GM12878 (cell line): ENCODE measurements at regions not wholly inside any gene's neighbourhood (a gene's known extent, or its start where the extent isn't known, plus 50 kb on each side); places are given as distances from the start of the nearest gene placed in this dataset.
"Not testable (repeated sequence)": the region's sequence is repeated elsewhere in the genome, so short reads cannot be mapped to it uniquely, and the experiment has no call there.

Source experiments
- ATAC-seq: fragments of 200-7000 bp; cut with Tn5 transposase; 3 replicates; pipeline ENCODE4 v1.9.1; 2020; ENCODE audit warnings: mild to moderate bottlenecking, moderate library complexity
- BruUV-seq: library from RNA; stranded (reverse); fragments of 400-500 nt; replicated peaks from 2 replicates; lab custom pipeline; 2021; lab: Mats Ljungman, UMichigan
- CTCF ChIA-PET: fragments of 300-600 bp; sonication (Branson Sonifier 250); formaldehyde crosslinking; extraction: SDS; loops from one replicate; lab custom pipeline; 2021; ENCODE audit warnings: inconsistent platforms; lab: Yijun Ruan, JAX
- POLR2A ChIA-PET: fragments of 350-600 bp; formaldehyde crosslinking; extraction: SDS; loops from one replicate; lab custom pipeline; 2021; ENCODE audit warnings: inconsistent platforms; lab: Charles Lee
- RAD21 ChIA-PET: fragments of 300-600 bp; sonication (Branson Sonifier 250); formaldehyde crosslinking; loops from one replicate; lab custom pipeline; 2023; ENCODE audit warnings: antibody characterized with exemption; ENCODE audit not compliant: unreplicated experiment; lab: Charles Lee
- SMC1A ChIA-PET: fragments of 300-600 bp; sonication (Branson Sonifier 250); formaldehyde crosslinking; loops from one replicate; lab custom pipeline; 2023; ENCODE audit not compliant: unreplicated experiment, uncharacterized antibody; lab: Charles Lee
- DNase-seq: peaks from one replicate; pipeline ENCODE4 v3.0.0-alpha.2; 2011; ENCODE audit warnings: low read depth, low spot score
- FAIRE-seq: peaks from 3 replicates; lab custom pipeline; 2011; peaks lifted over from hg19 to GRCh38; lab: Jason Lieb, UNC
- H2AFZ ChIP-seq: 2 replicates; pipeline ENCODE4 v1.6.0; 2011; ENCODE audit warnings: low read depth, low read length, control low read depth; ENCODE audit not compliant: control insufficient read depth
- H3K27ac ChIP-seq: 2 replicates; pipeline ENCODE4 v1.5.1; 2011; ENCODE audit warnings: control low read depth; ENCODE audit not compliant: control insufficient read depth, insufficient read depth
- H3K27me3 ChIP-seq, 2 experiments: replicated peaks in 1 of 2; 2 replicates each; pipeline versions ENCODE4 v1.6.0 to v1.6.1; 2011; ENCODE audit warnings: low read length in 1 of 2; ENCODE audit not compliant: control insufficient read depth in 2 of 2, insufficient read depth in 2 of 2
- H3K36me3 ChIP-seq, 2 experiments: 2 replicates each; pipeline ENCODE4 v1.5.1; 2011; ENCODE audit warnings: low read length in 1 of 2; ENCODE audit not compliant: control insufficient read depth in 2 of 2, insufficient read depth in 2 of 2
- H3K4me1 ChIP-seq: 2 replicates; pipeline ENCODE4 v1.6.1; 2011; ENCODE audit warnings: mild to moderate bottlenecking, low read length, moderate library complexity, mixed read lengths; ENCODE audit not compliant: control insufficient read depth, insufficient read depth
- H3K4me2 ChIP-seq: 2 replicates; pipeline ENCODE4 v1.6.0; 2011; ENCODE audit warnings: control low read depth; ENCODE audit not compliant: control insufficient read depth, insufficient read depth
- H3K4me3 ChIP-seq: fragments of 200-600 bp; sonication (generic); 2 replicates; pipeline ENCODE4 v1.5.1; 2016
- H3K79me2 ChIP-seq: 2 replicates; pipeline ENCODE4 v1.6.0; 2011; ENCODE audit warnings: low read length; ENCODE audit not compliant: control insufficient read depth, insufficient read depth
- H3K9ac ChIP-seq: 2 replicates; pipeline ENCODE4 v1.8.0; 2011; ENCODE audit warnings: low read length, control low read depth, mixed read lengths; ENCODE audit not compliant: control insufficient read depth, insufficient read depth
- H3K9me3 ChIP-seq: replicated peaks from 3 replicates; pipeline ENCODE4 v1.5.1; 2011; ENCODE audit warnings: mild to moderate bottlenecking, low read length; ENCODE audit not compliant: control insufficient read depth, insufficient read depth
- H4K20me1 ChIP-seq: 2 replicates; pipeline ENCODE4 v1.6.0; 2011; ENCODE audit not compliant: control insufficient read depth, insufficient read depth
- WGBS: methylation state at CpG from one replicate; pipeline ENCODE4 v1.1.6; 2016; ENCODE audit warnings: low lambda C conversion rate; ENCODE audit not compliant: insufficient replicate concordance, insufficient coverage; ENCODE audit errors: missing lambda C conversion rate; 5-methylcytosine and 5-hydroxymethylcytosine counted together
- in situ Hi-C: fragments of 300-500 bp; cut with MboI; formaldehyde crosslinking; loops from 9 replicates; pipeline ENCODE4 v1.14.3; 2018; ENCODE audit warnings: mixed read lengths
- intact Hi-C: fragments of 100-400 bp; cut with micrococcal nuclease; formaldehyde crosslinking; loops from one replicate; pipeline ENCODE4 v1.14.2; 2022; ENCODE audit not compliant: unreplicated experiment

- CTCF ChIA-PET, H3K27me3 ChIP-seq, H3K9ac ChIP-seq, ATAC-seq, BruUV-seq, H3K36me3 ChIP-seq, RAD21 ChIA-PET, H3K79me2 ChIP-seq, H4K20me1 ChIP-seq, in situ Hi-C loops, H2AFZ ChIP-seq, H3K4me2 ChIP-seq, DNase-seq, H3K4me3 ChIP-seq, intact Hi-C loops, H3K9me3 ChIP-seq, H3K4me1 ChIP-seq, POLR2A ChIA-PET, H3K27ac ChIP-seq, FAIRE-seq, SMC1A ChIA-PET: not testable (repeated sequence)
- 50% methylated on average over 31 of the region's 31 CpGs for WGBS
These were observed 224.9 kb downstream of the SHCBP1 start for GRCh38 chr16:46396131-46396882.

GRCh38 chr16:46395391-46395921, 225.7 kb downstream of the SHCBP1 start:
- DNase-seq, H4K20me1 ChIP-seq, ATAC-seq, H3K9ac ChIP-seq, H3K4me1 ChIP-seq, in situ Hi-C loops, RAD21 ChIA-PET, H3K9me3 ChIP-seq, H2AFZ ChIP-seq, CTCF ChIA-PET, H3K4me2 ChIP-seq, H3K4me3 ChIP-seq, H3K27me3 ChIP-seq, H3K27ac ChIP-seq, H3K79me2 ChIP-seq, SMC1A ChIA-PET, BruUV-seq, POLR2A ChIA-PET, H3K36me3 ChIP-seq, intact Hi-C loops, FAIRE-seq: not testable (repeated sequence)
- WGBS, result 55% methylated on average over 23 of the region's 23 CpGs

- FAIRE-seq, H4K20me1 ChIP-seq, DNase-seq, H3K9ac ChIP-seq, H3K9me3 ChIP-seq, ATAC-seq, H2AFZ ChIP-seq, CTCF ChIA-PET, H3K79me2 ChIP-seq, H3K4me2 ChIP-seq, H3K27ac ChIP-seq, H3K36me3 ChIP-seq, H3K4me1 ChIP-seq, H3K27me3 ChIP-seq, BruUV-seq, SMC1A ChIA-PET, POLR2A ChIA-PET, H3K4me3 ChIP-seq, in situ Hi-C loops, RAD21 ChIA-PET, intact Hi-C loops: not testable (repeated sequence)
- 54% methylated on average over 17 of the region's 17 CpGs for WGBS
These were observed 226.2 kb downstream of the SHCBP1 start for GRCh38 chr16:46394963-46395362.

- H3K79me2 ChIP-seq, H3K4me3 ChIP-seq, H4K20me1 ChIP-seq, CTCF ChIA-PET, H3K4me1 ChIP-seq, H3K27ac ChIP-seq, H2AFZ ChIP-seq, ATAC-seq, H3K4me2 ChIP-seq, H3K9ac ChIP-seq, H3K36me3 ChIP-seq, BruUV-seq, H3K27me3 ChIP-seq, RAD21 ChIA-PET, intact Hi-C loops, H3K9me3 ChIP-seq, FAIRE-seq, DNase-seq, in situ Hi-C loops, SMC1A ChIA-PET, POLR2A ChIA-PET: not testable (repeated sequence)
- WGBS, result 54% methylated on average over 18 of the region's 18 CpGs
These were observed 227.0 kb downstream of the SHCBP1 start for GRCh38 chr16:46394149-46394548.
